ENCODE measurements at regions not wholly inside any gene's neighbourhood (a gene's known extent, or its start where the extent isn't known, plus 50 kb on each side); places are given as distances from the start of the nearest gene placed in this dataset.

DNA sequence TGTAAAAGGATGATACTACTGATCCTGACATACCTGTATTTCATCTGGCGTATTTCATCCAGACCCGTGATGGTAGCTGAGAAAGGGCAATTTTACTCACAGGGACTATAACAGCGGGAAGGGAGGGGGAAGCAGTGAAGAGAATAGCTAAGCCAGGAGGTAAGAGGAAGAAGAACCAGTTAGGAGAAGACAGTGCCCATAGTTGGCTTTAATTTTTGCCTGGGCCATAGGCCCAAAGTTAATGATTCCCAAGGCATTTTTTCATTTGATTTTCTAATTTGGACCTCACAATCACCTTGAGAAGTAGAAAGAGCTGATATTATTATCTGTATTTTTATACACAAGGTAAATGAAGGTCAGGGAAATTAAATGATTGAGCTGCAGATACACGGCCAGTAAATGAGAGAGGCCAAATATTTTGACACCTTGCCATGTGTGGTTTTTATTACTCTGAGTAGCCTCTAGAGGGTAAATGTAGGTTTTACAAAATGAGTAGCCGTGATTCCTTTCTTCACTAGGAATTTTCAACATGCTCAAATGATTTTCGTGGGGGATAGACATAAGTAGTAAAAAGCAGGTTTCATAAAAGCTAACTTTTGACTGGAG is 382.2 kb downstream of the FUT8 start:
- no peaks in the 10 kb centered on the region for H3K27me3 ChIP-seq
- ATAC-seq (ENCODE audit: low FRiP score in 2 of 2) (no peak), DNase-seq (no peak)
- H3K27ac ChIP-seq: no peak overlapping the region
- H3K36me3 ChIP-seq: no peaks in the 10 kb centered on the region
- no peaks in the 10 kb centered on the region for H3K9me3 ChIP-seq
- TF ChIP-seq EP300 (IDR thresholded peaks at IDR 0.05) (no peak), POLR2AphosphoS5 (IDR thresholded peaks at IDR 0.05) (no peak), POLR2A (IDR thresholded peaks at IDR 0.05) (no peak)
- TF ChIP-seq, protein P1, sequence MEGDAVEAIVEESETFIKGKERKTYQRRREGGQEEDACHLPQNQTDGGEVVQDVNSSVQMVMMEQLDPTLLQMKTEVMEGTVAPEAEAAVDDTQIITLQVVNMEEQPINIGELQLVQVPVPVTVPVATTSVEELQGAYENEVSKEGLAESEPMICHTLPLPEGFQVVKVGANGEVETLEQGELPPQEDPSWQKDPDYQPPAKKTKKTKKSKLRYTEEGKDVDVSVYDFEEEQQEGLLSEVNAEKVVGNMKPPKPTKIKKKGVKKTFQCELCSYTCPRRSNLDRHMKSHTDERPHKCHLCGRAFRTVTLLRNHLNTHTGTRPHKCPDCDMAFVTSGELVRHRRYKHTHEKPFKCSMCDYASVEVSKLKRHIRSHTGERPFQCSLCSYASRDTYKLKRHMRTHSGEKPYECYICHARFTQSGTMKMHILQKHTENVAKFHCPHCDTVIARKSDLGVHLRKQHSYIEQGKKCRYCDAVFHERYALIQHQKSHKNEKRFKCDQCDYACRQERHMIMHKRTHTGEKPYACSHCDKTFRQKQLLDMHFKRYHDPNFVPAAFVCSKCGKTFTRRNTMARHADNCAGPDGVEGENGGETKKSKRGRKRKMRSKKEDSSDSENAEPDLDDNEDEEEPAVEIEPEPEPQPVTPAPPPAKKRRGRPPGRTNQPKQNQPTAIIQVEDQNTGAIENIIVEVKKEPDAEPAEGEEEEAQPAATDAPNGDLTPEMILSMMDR (IDR thresholded peaks at IDR 0.05): no peak
- WGBS, 2 donors: 73 to 82% methylated on average over 6 of the region's 6 CpGs
- H3K4me3 ChIP-seq: no peak overlapping the region
- H3K4me1 ChIP-seq: no peaks in the 10 kb centered on the region

DNA sequence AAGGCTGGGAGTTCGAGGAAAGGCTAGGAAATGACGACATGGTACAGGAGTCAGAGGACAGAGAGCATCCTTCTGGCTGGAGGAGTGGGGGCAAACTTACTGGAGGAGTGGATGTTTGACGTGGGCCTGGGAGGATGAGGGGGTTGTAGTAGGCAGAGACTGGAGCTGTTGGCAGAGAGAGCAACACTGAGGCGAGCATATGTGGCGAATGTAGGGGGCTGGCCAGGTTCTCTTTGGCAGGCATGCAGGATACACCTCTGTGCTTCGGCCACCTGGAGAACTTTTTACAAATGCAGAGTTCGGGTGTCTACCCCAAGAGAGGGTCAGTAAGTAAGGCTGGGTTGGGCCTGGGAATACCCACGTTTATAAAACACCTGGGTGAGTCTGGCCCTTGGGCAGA is 385.7 kb downstream of the FUT8 start:
- TF ChIP-seq POLR2A (IDR thresholded peaks at IDR 0.05) (no peak), EP300 (IDR thresholded peaks at IDR 0.05) (no peak), POLR2AphosphoS5 (IDR thresholded peaks at IDR 0.05) (no peak)
- TF ChIP-seq, protein P1 (IDR thresholded peaks at IDR 0.05): no peak
- Histone ChIP-seq H3K27me3 (no peaks in the 10 kb centered on the region), H3K4me1 (no peaks in the 10 kb centered on the region), H3K27ac (no peak overlapping the region), H3K4me3 (no peak overlapping the region), H3K36me3 (no peaks in the 10 kb centered on the region), H3K9me3 (no peaks in the 10 kb centered on the region)
- no peak for ATAC-seq (ENCODE audit: low FRiP score in 2 of 2)
- no peak for DNase-seq
- 83 to 90% methylated on average over 8 of the region's 8 CpGs for WGBS, 2 donors

DNA sequence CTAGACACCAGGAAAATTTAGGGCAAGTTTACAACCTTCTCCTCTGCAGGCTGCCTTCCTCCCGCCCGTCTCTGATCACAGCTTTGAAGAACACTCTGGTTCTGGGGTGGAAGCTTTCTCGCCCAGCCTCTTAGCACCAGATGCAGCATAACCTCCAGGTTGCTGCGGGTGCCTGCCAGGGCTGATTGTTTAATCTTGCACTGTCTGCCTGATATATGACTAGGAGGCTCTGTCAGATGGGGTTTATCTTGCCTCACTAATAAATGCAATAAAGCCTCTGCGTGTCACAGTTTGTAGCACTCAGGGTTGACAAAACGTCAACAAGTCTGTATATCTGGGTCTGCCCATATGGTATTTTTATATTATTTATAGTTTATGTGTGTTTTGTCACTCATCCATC is 388.2 kb downstream of the FUT8 start:
- H3K27me3 ChIP-seq: no peaks in the 10 kb centered on the region
- no peak overlapping the region for H3K27ac ChIP-seq
- no peak for TF ChIP-seq POLR2AphosphoS5 (IDR thresholded peaks at IDR 0.05)
- no peak for TF ChIP-seq EP300 (IDR thresholded peaks at IDR 0.05)
- no peak for TF ChIP-seq POLR2A (IDR thresholded peaks at IDR 0.05)
- no peak for ATAC-seq (ENCODE audit: low FRiP score in 2 of 2)
- no peaks in the 10 kb centered on the region for H3K9me3 ChIP-seq
- DNase-seq: no peak
- WGBS, 2 donors: 91% methylated on average over 6 of the region's 6 CpGs
- H3K4me3 ChIP-seq: no peak overlapping the region
- no peaks in the 10 kb centered on the region for H3K36me3 ChIP-seq
- H3K4me1 ChIP-seq: no peaks in the 10 kb centered on the region

DNA sequence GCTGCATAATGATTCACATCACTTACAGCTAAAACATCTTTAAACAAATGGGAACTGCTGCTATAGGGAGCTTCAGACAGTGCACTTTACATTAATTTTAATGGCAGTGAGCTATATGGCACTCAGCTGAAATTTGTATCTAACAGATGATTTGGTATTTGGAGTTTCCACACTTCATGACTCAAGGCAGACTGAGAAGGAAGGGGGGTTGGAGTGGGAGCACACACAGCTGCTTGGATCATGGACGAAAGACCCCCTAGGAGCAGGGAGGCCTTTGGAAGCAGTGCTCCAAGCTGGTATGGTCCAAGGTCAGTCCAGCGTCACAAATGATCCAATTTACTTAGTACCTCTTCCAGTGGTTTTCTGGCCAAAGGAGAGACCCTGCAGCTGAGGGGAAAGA is 389.7 kb downstream of the FUT8 start:
- no peak for TF ChIP-seq POLR2A (IDR thresholded peaks at IDR 0.05)
- TF ChIP-seq, protein P1 (IDR thresholded peaks at IDR 0.05): no peak
- TF ChIP-seq POLR2AphosphoS5 (IDR thresholded peaks at IDR 0.05): no peak
- no peak for TF ChIP-seq EP300 (IDR thresholded peaks at IDR 0.05)
- H3K9me3 ChIP-seq: no peaks in the 10 kb centered on the region
- H3K4me1 ChIP-seq: no peaks in the 10 kb centered on the region
- no peak for ATAC-seq (ENCODE audit: low FRiP score in 2 of 2)
- H3K27ac ChIP-seq: no peak overlapping the region
- no peaks in the 10 kb centered on the region for H3K36me3 ChIP-seq
- WGBS, 2 donors: 83 to 86% methylated on average over 2 of the region's 2 CpGs
- H3K27me3 ChIP-seq: no peaks in the 10 kb centered on the region
- DNase-seq: no peak
- no peak overlapping the region for H3K4me3 ChIP-seq

DNA sequence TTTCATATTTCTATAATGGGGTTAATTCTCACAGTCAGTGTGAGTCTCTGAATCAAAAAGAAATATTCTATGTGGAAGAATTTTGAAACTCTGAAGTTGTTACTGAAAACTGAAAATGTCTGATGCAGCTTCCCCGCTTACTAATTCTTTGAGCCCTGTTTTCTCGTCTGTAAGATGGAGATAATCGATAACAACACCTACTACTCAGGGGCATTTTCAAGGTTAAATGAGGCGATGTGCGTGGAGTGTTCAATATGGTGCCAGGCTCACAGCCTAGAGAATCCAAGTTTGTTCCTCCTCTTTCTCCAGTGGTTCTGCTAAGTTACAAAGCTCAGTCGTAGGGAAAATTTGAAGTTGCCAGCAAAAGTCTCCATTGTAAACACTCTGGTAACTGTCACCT is 391.4 kb downstream of the FUT8 start:
- no peak overlapping the region for H3K27ac ChIP-seq
- H3K27me3 ChIP-seq: no peaks in the 10 kb centered on the region
- H3K4me3 ChIP-seq: no peak overlapping the region
- H3K9me3 ChIP-seq: peaks cover 0 to 10% (median 7%) of the 10 kb centered on the region in 4 donors
- ATAC-seq (ENCODE audit: low FRiP score in 2 of 2) (no peak), DNase-seq (no peak)
- H3K4me1 ChIP-seq: no peaks in the 10 kb centered on the region
- WGBS, 2 donors: 83 to 89% methylated on average over 6 of the region's 6 CpGs
- TF ChIP-seq POLR2A (IDR thresholded peaks at IDR 0.05): no peak
- no peak for TF ChIP-seq EP300 (IDR thresholded peaks at IDR 0.05)
- H3K36me3 ChIP-seq: no peaks in the 10 kb centered on the region

DNA sequence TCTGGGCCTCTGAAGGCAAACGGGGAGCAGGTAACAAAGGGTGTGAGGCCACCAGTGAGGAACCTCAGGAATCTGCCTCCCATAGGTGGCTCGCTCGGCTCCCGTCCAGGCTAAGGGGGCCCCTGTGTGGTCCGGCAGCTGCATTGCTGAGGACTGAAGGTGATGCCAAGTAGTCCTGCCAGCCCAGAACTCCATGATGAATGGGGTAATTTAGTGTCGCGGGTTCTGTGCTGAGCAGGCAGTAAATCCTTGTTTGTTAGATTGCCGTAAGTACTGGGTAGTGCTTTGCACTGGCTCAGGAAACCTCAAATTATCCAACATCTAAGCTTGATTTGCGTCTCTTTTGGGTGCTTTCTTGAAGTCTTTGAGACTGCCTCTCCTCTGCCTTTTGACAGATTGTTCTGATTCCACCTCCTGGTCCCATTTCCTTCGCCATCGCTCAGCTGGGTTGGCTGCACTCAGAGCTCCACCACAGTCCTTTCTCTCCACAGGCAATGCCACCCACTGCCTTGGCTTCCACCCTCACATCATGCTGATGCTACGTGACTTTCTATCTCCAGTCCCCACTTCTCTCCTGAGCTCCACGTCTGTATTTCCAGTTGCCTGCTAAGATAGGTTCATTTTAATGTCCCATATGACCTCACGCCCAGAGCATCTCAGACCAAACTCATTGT is 392.0 kb downstream of the FUT8 start:
- Histone ChIP-seq H3K4me3 (no peak overlapping the region), H3K9me3 (peaks cover 0 to 15% (median 7%) of the 10 kb centered on the region in 4 donors), H3K36me3 (no peaks in the 10 kb centered on the region), H3K27ac (no peak overlapping the region), H3K27me3 (no peaks in the 10 kb centered on the region), H3K4me1 (no peaks in the 10 kb centered on the region)
- no peak for DNase-seq
- no peak for ATAC-seq (ENCODE audit: low FRiP score in 2 of 2)
- TF ChIP-seq EP300 (IDR thresholded peaks at IDR 0.05) (no peak), POLR2AphosphoS5 (IDR thresholded peaks at IDR 0.05) (no peak), POLR2A (IDR thresholded peaks at IDR 0.05) (no peak)
- TF ChIP-seq, protein P1 (IDR thresholded peaks at IDR 0.05): no peak
- 67 to 74% methylated on average over 8 to 13 of the region's 14 CpGs for WGBS, 2 donors
